ENCODE measurements at regions not wholly inside any gene's neighbourhood (a gene's known extent, or its start where the extent isn't known, plus 50 kb on each side); places are given as distances from the start of the nearest gene placed in this dataset.

DNA sequence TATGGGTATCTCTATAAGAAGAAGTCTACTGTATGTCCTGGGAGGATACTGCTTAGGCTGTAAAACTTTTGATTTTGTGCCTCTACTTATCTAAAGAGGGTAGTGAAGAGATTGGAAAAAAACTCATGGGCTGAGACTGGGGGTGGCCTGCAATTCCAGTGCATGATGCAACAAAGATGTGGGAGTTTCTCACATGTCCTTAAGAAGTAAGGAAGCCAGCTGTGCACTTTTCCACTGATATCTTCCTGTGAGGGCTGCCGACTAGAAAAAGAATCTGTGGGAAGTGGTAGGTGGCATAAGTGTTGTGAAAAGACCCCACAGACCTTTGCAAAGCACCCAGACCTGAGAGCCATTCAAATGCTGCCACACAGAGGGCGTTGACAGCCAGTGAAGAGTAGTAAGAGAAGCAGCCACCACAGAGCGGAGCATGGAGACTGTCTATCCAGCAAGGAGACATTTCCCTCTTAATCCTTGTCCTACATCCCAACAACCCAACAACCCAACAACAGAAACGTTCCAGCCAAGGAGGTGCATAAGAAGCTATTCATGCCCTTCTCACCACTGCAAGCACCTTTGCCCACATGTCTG lies 65.1 kb downstream of the PFDN4 start:
- Histone ChIP-seq H3K9ac (no peak overlapping the region), H2AFZ (no peak overlapping the region), H3K36me3 (ENCODE audit: low read depth) (no peaks in the 10 kb centered on the region), H3K4me2 (ENCODE audit: unreplicated experiment) (no peak overlapping the region), H3K27me3 (replicated peaks; ENCODE audit: insufficient read depth) (no peaks in the 10 kb centered on the region), H3K9me2 (ENCODE audit: insufficient read depth) (no peaks in the 10 kb centered on the region), H4K20me1 (ENCODE audit: insufficient read depth) (no peaks in the 10 kb centered on the region), H3K4me3 (no peak overlapping the region), H3K4me1 (ENCODE audit: insufficient read depth) (no peaks in the 10 kb centered on the region), H3K79me2 (ENCODE audit: insufficient read depth) (no peaks in the 10 kb centered on the region), H3K9me3 (ENCODE audit: low read depth) (no peaks in the 10 kb centered on the region), H3K27ac (no peak overlapping the region), H3F3A (ENCODE audit: insufficient read depth) (no peaks in the 10 kb centered on the region)
- in situ Hi-C loops (cut with MboI): no loop called here
- 33 to 44% methylated on average over 4 of the region's 4 CpGs for WGBS, 2 experiments (ENCODE audit: low coverage in 1 of 2, low lambda C conversion rate in 2 of 2, missing lambda C conversion rate in 2 of 2)
- DNase-seq: no peak
- TF ChIP-seq EZH2 (IDR thresholded peaks at IDR 0.05; ENCODE audit: insufficient read depth, poor library complexity, severe bottlenecking) (no peak), EZH2phosphoT487 (IDR thresholded peaks at IDR 0.05; ENCODE audit: insufficient read depth, low read depth) (no peak)

GRCh38 chr20:54275359-54276111 lies 67.6 kb downstream of the PFDN4 start:
- Histone ChIP-seq H3K36me3 (ENCODE audit: low read depth) (no peaks in the 10 kb centered on the region), H3K27me3 (replicated peaks; ENCODE audit: insufficient read depth) (no peaks in the 10 kb centered on the region), H3K79me2 (ENCODE audit: insufficient read depth) (no peaks in the 10 kb centered on the region), H2AFZ (no peak overlapping the region), H3K9me3 (ENCODE audit: low read depth) (no peaks in the 10 kb centered on the region), H3K27ac (no peak overlapping the region), H3K4me3 (no peak overlapping the region), H4K20me1 (ENCODE audit: insufficient read depth) (no peaks in the 10 kb centered on the region), H3F3A (ENCODE audit: insufficient read depth) (no peaks in the 10 kb centered on the region), H3K4me2 (ENCODE audit: unreplicated experiment) (no peak overlapping the region), H3K4me1 (ENCODE audit: insufficient read depth) (no peaks in the 10 kb centered on the region), H3K9me2 (ENCODE audit: insufficient read depth) (no peaks in the 10 kb centered on the region), H3K9ac (no peak overlapping the region)
- DNase-seq: no peak
- WGBS, 2 experiments (ENCODE audit: low coverage in 1 of 2, low lambda C conversion rate in 2 of 2, missing lambda C conversion rate in 2 of 2): 53 to 59% methylated on average over 4 of the region's 4 CpGs
- in situ Hi-C loops (cut with MboI): no loop called here
- no peak for TF ChIP-seq EZH2 (IDR thresholded peaks at IDR 0.05; ENCODE audit: insufficient read depth, poor library complexity, severe bottlenecking)

GRCh38 chr20:54276577-54277169 lies 68.8 kb downstream of the PFDN4 start:
- H3K4me3 ChIP-seq: no peak overlapping the region

GRCh38 chr20:54278262-54278661 lies 70.4 kb downstream of the PFDN4 start:
- H3K4me3 ChIP-seq: no peak overlapping the region
- H3K4me1 ChIP-seq (ENCODE audit: insufficient read depth): no peaks in the 10 kb centered on the region
- H3F3A ChIP-seq (ENCODE audit: insufficient read depth): no peaks in the 10 kb centered on the region
- H2AFZ ChIP-seq: no peak overlapping the region
- H3K9me2 ChIP-seq (ENCODE audit: insufficient read depth): no peaks in the 10 kb centered on the region
- DNase-seq: no peak
- in situ Hi-C loops (cut with MboI): no loop called here
- TF ChIP-seq EZH2 (IDR thresholded peaks at IDR 0.05; ENCODE audit: insufficient read depth, poor library complexity, severe bottlenecking): no peak
- TF ChIP-seq EZH2phosphoT487 (IDR thresholded peaks at IDR 0.05; ENCODE audit: insufficient read depth, low read depth): no peak
- no peak overlapping the region for H3K4me2 ChIP-seq (ENCODE audit: unreplicated experiment)
- no peak overlapping the region for H3K9ac ChIP-seq
- H3K79me2 ChIP-seq (ENCODE audit: insufficient read depth): no peaks in the 10 kb centered on the region
- no peaks in the 10 kb centered on the region for H4K20me1 ChIP-seq (ENCODE audit: insufficient read depth)
- no peaks in the 10 kb centered on the region for H3K27me3 ChIP-seq (replicated peaks; ENCODE audit: insufficient read depth)
- WGBS, 2 experiments (ENCODE audit: low coverage in 1 of 2, low lambda C conversion rate in 2 of 2, missing lambda C conversion rate in 2 of 2): 65 to 71% methylated on average over 4 of the region's 4 CpGs
- H3K27ac ChIP-seq: no peak overlapping the region
- H3K36me3 ChIP-seq (ENCODE audit: low read depth): no peaks in the 10 kb centered on the region
- H3K9me3 ChIP-seq (ENCODE audit: low read depth): no peaks in the 10 kb centered on the region

More at GRCh38 chr20:54276577-54277169, 68.8 kb downstream of the PFDN4 start:
- Histone ChIP-seq H3K4me2 (ENCODE audit: unreplicated experiment) (no peak overlapping the region), H3K27ac (no peak overlapping the region), H3K36me3 (ENCODE audit: low read depth) (no peaks in the 10 kb centered on the region), H3F3A (ENCODE audit: insufficient read depth) (no peaks in the 10 kb centered on the region), H3K79me2 (ENCODE audit: insufficient read depth) (no peaks in the 10 kb centered on the region), H2AFZ (no peak overlapping the region), H4K20me1 (ENCODE audit: insufficient read depth) (no peaks in the 10 kb centered on the region), H3K9me2 (ENCODE audit: insufficient read depth) (no peaks in the 10 kb centered on the region), H3K27me3 (replicated peaks; ENCODE audit: insufficient read depth) (no peaks in the 10 kb centered on the region), H3K4me1 (ENCODE audit: insufficient read depth) (no peaks in the 10 kb centered on the region), H3K9me3 (ENCODE audit: low read depth) (no peaks in the 10 kb centered on the region), H3K9ac (no peak overlapping the region)
- 79 to 83% methylated on average over 4 of the region's 4 CpGs for WGBS, 2 experiments (ENCODE audit: low coverage in 1 of 2, low lambda C conversion rate in 2 of 2, missing lambda C conversion rate in 2 of 2)
- TF ChIP-seq EZH2 (IDR thresholded peaks at IDR 0.05; ENCODE audit: insufficient read depth, poor library complexity, severe bottlenecking) (no peak), EZH2phosphoT487 (IDR thresholded peaks at IDR 0.05; ENCODE audit: insufficient read depth, low read depth) (no peak)
- DNase-seq: no peak
- in situ Hi-C loops (cut with MboI): no loop called here

All from GM23248 (cell line).